Progenitor cell of endocrine pancreas (in vitro differentiated cells): ENCODE measurements at regions not wholly inside any gene's neighbourhood (a gene's known extent, or its start where the extent isn't known, plus 50 kb on each side); places are given as distances from the start of the nearest gene placed in this dataset.

ENCODE experiments used
- DNase-seq: peaks from one replicate; pipeline ENCODE4 v3.0.0; 2021; ENCODE audit warnings: low spot score; ENCODE audit not compliant: unreplicated experiment
- H3K27ac Mint-ChIP-seq: 2 replicates; pipeline ENCODE4 v1.8.0; 2021; ENCODE audit warnings: mild to moderate bottlenecking, moderate library complexity, mixed read lengths
- H3K27me3 Mint-ChIP-seq: 2 replicates; pipeline ENCODE4 v1.8.0; 2021; ENCODE audit warnings: mixed read lengths
- H3K36me3 Mint-ChIP-seq: 2 replicates; pipeline ENCODE4 v1.8.0; 2022; ENCODE audit warnings: mixed read lengths; ENCODE audit not compliant: insufficient read depth
- H3K4me1 Mint-ChIP-seq: 2 replicates; pipeline ENCODE4 v1.8.0; 2021; ENCODE audit warnings: low read depth, mixed read lengths
- H3K4me3 Mint-ChIP-seq: 2 replicates; pipeline ENCODE4 v1.8.0; 2021; ENCODE audit warnings: low read depth, mild to moderate bottlenecking, moderate library complexity, mixed read lengths
- H3K9me3 Mint-ChIP-seq: 2 replicates; pipeline ENCODE4 v1.8.0; 2021; ENCODE audit warnings: low read depth, mixed read lengths
- CTCF ChIP-seq: fragments of 200-600 bp; sonication (generic); IDR thresholded peaks from one replicate; pipeline ENCODE4 v1.5.0; 2021; ENCODE audit warnings: antibody characterized with exemption, mild to moderate bottlenecking; ENCODE audit not compliant: unreplicated experiment

GRCh38 chr6:100322886-100323285 is 141.8 kb downstream of the SIM1 start:
- Mint-ChIP-seq H3K9me3 (peaks cover 18% of the 10 kb centered on the region), H3K36me3 (no peaks in the 10 kb centered on the region), H3K4me1 (no peaks in the 10 kb centered on the region), H3K27me3 (no peaks in the 10 kb centered on the region), H3K4me3 (no peak overlapping the region), H3K27ac (no peak overlapping the region)
- no peak for TF ChIP-seq CTCF
- no peak for DNase-seq

DNA sequence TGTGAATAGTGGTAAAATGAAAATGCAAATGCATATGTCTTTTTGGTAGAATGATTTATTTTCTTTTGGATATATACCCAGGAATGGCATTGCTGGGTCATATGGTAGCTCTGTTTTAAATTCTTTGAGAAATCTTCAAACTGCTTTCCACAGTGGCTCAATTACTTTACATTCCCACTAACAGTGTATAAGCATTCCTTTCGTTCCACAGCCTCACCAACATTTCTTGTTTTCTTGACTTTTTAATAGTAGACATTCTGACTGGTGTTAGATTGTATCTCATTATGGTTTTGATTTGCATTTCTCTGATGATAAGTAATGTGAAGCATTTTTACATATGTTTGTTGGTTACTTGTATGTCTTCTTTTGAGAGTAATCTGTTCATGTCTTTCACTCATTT is 144.0 kb downstream of the SIM1 start:
- no peaks in the 10 kb centered on the region for H3K27me3 Mint-ChIP-seq
- H3K9me3 Mint-ChIP-seq: peaks cover 18% of the 10 kb centered on the region
- H3K4me1 Mint-ChIP-seq: no peaks in the 10 kb centered on the region
- no peak for TF ChIP-seq CTCF
- no peak for DNase-seq
- H3K36me3 Mint-ChIP-seq: no peaks in the 10 kb centered on the region
- H3K4me3 Mint-ChIP-seq: no peak overlapping the region
- no peak overlapping the region for H3K27ac Mint-ChIP-seq

GRCh38 chr6:100317031-100317430 is 147.7 kb downstream of the SIM1 start:
- no peak overlapping the region for H3K4me3 Mint-ChIP-seq
- peaks cover 18% of the 10 kb centered on the region for H3K9me3 Mint-ChIP-seq
- H3K27ac Mint-ChIP-seq: no peak overlapping the region
- no peaks in the 10 kb centered on the region for H3K4me1 Mint-ChIP-seq
- H3K27me3 Mint-ChIP-seq: no peaks in the 10 kb centered on the region
- DNase-seq: no peak
- no peaks in the 10 kb centered on the region for H3K36me3 Mint-ChIP-seq
- TF ChIP-seq CTCF: no peak

DNA sequence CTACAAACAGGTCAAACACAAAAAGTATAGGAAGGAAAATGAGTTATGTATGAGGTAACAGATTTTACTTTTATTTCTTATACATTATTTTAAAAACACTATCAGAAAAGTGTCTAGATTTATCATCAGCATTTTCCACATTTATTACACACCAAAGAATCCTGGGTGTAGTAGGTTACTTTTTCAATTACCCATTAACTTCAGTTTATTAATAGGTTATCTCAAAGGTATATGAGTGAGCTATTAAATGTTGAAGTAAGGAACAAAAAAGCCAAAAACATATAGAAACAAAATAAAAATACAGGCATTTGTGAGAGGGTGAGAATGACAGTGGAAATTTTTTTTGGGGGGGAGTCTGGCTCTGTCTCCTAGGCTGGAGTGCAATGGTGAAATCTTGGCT is 150.5 kb downstream of the SIM1 start:
- no peak for TF ChIP-seq CTCF
- Mint-ChIP-seq H3K27ac (no peak overlapping the region), H3K9me3 (peaks cover 2% of the 10 kb centered on the region), H3K27me3 (no peaks in the 10 kb centered on the region), H3K36me3 (no peaks in the 10 kb centered on the region), H3K4me3 (no peak overlapping the region), H3K4me1 (no peaks in the 10 kb centered on the region)
- DNase-seq: no peak

- H3K4me3 Mint-ChIP-seq: no peak overlapping the region
- no peaks in the 10 kb centered on the region for H3K36me3 Mint-ChIP-seq
- no peaks in the 10 kb centered on the region for H3K9me3 Mint-ChIP-seq
- no peaks in the 10 kb centered on the region for H3K4me1 Mint-ChIP-seq
- H3K27ac Mint-ChIP-seq: no peak overlapping the region
- TF ChIP-seq CTCF: no peak
- DNase-seq: no peak
- H3K27me3 Mint-ChIP-seq: no peaks in the 10 kb centered on the region
Observed at GRCh38 chr6:100311707-100312251, 152.9 kb downstream of the SIM1 start.
